T-helper 2 cell (primary cell): ENCODE measurements at regions not wholly inside any gene's neighbourhood (a gene's known extent, or its start where the extent isn't known, plus 50 kb on each side); places are given as distances from the start of the nearest gene placed in this dataset.

ENCODE experiments used
- DNase-seq, 5 experiments: peaks; one replicate each; pipeline versions ENCODE4 v3.0.0 to v3.0.0-alpha.2; 2012 to 2022

DNA sequence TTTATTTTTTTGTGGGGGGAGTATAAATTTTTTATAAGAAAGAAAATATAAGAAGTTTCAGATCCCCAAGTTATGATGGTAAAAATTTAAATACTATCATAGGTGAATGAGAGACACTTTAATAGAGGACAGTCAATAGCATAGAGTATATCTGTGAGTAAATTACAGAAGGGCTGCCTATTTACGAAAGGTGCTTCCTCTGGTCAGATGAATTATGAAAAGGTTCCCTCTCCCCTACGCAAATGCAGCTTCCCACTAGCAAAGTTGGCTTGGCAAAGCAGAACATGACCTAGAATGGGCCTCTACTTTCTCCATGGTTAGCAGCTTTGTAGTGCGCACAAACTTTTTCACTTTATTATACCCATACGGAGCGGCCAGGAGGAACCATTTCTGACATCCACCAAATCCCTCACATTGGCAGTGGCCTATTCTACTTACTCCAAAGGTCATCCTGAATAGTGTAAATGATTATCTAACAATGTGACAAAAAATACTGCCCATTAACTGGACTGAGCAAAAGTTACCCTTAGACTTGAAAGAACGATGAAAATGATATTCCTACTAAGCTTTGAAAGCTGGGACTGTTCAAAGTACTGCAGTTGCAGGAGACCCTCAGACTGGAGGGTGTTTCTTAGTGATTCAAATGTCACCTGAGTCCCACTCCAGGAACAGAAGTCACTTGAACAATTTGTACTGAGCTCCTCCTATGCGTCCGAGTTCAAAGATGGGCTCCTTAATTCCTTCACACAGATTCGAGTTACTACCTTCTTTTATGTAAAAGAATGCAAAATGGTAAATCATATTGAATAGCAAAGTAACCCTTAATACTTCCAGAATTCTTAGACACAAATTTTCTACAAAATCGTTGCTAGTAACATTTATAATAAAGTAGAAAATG, 148.5 kb downstream of the NOL4 start:
- DNase-seq = no peak

DNA sequence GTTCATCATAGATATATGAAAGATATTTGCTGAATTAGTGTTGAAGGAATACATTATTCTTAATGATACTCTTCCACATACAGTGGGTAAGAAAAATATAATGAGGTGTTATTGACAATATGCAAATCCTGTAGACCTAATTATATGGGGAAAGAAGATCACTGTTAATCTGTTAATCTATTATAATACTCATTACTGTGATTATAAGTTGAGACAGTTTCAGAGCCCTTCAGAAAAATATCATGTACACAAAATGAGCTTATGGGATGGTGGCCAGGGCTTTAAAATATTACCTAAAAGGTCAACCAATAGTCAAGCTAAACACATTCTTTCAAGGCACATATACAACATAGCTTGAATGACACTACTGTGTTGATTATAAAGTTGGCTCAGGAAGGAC, 163.5 kb downstream of the NOL4 start:
- DNase-seq = no peak

DNA sequence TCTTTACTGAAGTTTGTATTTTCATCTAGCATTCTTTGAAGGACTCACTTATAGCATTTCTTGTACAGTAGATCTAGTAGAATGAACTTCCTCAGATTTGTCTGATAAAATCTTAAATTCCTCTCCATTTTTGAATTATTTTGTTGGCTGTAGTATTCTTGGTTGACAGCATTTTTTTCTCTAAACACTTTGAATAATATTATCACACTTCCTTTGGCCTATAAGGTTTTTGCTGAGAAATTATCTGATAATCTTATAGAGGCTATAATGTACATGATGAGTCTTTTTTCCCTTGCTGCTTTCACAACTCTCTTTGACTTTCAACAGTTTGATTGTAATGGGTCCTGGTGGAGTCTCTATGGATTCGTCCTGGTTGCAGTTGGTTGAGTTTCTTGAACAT, 169.5 kb downstream of the NOL4 start:
- no peak for DNase-seq

DNA sequence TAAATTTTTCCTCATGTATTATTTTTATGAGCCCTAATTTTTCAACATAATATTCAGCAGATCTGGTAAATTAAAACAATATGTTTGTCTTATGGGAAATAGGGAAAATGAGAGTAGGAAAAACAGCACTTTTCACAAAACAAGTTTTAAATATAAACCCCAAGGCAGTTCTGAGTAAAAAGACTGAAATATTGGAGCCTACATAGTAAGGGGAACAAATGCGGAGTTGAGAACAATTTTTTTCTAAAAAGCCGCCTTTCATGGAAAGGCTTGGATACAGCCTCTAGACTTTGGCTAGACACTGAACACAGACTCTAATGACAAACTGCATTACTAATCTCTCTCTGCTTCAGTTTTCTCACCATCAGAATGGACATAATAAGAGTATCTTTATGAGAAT, 174.1 kb downstream of the NOL4 start:
- DNase-seq = no peak

DNA sequence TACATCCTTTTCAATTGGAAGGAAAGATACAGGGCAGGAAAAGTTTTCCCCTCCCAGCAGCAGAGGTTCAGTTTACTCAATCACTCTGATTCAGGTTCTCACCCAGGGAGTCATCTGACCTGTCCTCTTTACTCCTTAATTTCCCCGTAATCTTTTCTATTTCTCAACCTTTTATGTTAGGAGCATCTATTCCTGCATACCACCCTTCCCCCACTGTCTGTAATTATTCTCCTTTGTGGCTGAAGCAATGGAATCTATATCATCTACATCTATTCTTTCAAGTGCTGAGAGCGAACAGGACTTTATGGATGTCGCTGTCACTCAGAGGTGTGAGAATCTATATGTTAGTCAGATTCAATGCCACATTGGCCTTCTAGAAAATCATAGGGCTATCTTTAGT, 175.2 kb downstream of the NOL4 start:
- DNase-seq = no peak

DNA sequence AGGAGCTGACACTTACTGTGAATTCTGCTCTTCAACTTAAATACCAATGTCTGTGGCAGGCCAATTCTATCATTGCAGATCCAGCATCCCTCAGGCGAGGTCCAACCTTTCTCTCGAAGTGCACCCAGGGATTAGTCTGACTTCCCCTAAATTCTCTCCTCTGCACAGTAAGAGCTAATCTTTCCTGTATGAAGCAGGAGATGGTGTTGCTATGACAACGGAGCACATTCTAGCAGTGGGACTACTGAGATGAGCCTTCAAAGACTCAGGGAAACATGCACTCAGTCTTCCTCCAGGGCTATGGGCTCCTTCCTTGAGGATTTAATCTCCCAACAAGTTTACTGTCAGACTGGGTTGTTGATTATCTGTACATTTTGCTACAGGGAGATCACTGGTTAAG, 176.3 kb downstream of the NOL4 start:
- no peak for DNase-seq

DNA sequence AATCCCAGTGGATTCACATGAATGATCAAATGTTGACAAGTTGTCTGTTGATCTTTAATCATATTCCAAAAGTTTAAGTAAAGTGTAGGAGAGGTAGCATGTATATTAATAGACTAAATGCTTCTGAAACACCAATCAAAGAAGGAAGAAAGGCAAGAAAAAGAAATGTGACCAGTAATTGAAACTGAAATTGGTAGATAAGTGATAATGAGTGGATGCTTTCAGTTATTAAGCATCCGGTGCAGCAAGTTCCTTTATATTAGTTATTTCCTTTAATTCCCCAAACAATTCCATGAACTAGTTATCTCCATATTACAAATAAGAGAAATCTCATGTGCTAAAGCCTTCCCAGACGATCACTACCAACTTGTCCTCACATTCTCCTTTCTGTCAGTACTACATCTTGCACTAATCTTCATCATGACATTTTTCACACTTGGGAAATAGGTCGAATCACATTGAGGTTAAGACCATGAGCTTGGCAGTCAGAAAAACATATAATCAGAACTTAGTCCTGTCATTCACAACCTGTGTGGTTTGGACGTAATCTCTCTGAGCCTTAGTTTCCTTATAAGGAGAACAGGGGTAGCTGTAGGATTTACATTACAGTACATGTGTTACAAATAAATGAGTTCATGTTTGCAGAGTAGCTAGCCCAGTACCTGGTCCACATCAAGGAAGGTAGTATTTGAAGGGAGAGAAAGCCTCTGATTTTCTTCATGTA, 182.1 kb downstream of the NOL4 start:
- DNase-seq = no peak

DNA sequence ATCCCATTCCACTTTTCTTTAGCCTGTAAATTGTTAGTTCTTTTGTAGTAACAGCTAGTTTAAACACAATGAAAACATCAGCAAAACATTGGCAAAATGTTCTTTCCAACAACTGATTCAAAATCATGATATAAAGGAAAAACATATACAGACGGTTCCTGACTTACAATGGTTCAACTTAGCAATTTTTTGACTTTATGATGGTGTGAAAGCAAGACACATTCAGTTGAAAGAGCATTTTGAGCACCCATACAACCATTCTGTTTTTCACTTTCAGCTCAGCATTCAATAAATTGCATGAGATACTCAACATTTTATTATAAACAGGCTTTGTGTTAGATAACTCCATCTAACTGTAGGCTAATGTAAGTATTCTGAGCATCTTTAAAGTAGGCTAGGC, 185.1 kb downstream of the NOL4 start:
- DNase-seq = no peak

DNA sequence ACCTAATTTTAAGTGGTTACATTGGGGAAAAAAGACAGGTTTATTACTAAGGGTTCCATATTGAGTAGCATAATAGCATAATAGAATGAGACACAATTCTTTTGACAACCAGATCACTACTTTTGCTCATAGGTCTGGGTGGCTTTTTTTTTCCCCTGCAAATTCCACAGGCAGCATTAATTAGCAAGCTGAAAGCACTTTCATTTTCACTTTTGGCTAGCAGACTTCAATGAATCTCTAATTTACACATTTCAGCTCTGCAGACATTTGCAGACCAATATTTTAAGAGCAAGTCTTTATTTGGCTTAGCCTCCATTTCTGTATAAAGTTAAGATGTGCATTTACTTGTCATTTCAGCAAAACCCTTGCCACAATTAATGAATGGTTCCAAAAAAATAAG, 185.5 kb downstream of the NOL4 start:
- DNase-seq = peak in 1 of 5 experiments; percentile 7

DNA sequence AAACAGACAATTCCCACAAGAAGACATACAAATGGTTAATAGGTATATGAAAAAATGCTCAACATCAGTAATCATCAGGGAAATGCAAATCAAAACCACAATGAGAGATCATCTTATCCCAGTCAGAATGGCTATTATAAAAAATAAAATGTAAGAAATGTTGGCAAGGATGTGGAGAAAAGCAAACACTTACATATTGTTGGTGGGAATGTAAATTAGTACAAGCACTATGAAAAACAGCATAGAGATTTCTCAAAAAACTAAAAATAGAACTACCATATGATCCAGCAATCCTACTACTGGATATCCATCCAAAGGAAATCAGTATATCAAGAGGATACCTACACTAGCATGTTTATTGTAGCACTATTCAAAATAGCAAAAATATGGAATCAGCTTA, 186.6 kb downstream of the NOL4 start:
- no peak for DNase-seq

DNA sequence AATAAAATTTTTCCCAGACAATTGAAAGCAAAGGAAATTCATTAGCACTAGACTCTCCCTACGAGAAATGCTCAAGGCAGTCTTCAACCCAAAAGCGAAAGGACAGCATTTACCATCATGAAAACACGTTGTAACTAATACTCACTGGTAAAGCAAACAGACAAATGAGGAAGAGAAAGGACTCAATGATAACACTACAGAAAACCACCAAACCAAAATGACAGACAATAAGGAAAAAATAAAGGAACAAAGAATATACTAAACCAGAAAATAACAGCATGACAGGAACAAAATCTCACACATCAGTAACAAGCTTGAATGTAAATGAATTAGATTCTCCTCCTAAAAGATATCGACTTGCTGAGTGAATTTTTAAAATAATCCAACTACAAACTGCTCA, 190.7 kb downstream of the NOL4 start:
- DNase-seq = no peak

DNA sequence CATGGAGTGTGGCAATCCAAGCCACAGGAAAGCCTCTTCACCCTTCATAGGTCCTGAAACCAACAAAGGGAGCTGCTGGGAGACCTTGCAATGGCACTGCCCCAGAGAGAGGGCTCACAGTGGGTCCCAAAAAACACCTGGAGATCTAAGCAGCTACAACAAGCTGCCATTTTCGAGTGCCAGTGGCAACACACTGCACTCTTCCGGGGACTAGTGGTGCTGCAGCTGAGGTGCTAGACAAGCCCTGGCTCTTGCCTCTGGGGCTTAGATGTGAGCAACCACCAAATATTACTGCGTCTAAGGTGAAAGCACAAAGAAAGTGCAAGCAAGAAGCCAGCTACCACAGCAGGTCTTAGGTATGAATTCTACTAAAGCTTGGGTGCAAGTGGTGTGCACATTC, 192.9 kb downstream of the NOL4 start:
- DNase-seq = no peak

DNA sequence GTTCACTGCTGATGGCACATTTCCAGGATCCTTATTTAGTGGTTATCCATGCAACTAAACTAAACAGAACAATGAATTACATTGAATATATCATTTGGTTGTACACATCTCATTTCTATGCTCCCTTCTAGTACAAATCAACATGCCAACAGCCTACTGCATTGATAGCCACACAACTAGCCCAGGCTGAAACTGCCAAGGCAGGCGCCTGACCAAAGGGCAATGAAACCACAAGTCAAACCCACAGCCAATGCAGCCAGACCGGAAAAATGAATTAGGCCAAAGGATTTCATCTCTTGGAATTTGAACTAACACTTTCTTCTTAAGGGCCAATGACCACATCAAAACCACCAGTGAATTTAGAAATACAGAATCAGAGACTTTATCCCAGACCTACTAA, 196.4 kb downstream of the NOL4 start:
- DNase-seq = no peak

DNA sequence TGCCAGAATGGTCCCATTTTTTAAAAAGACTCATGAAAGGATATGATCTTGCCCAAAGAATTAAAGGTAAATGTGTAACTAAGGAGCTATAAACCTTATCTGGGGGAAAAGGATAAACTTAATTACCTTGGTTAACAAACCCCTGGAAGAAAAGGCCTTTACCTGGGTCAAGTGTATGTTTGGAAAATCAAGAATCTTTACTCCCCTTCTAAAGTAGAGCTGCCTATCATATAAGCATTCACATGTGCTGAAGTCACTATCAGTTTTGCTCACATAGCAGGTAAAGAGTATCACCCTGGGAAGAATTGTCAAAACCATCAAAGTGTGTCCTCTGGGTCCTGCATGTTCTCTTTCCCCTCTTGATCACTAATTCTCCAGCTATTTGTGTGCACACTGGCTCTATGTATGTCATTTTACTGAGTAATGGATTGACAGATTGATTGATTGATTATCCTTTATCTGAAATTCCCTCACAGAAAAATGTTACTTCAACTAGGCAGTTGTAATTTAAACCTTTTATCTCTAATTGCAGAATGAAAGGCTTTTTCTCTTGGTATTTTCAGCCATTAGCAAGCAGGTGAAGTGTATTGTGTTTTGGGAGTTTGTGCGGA, 199.4 kb downstream of the NOL4 start:
- DNase-seq = no peak

DNA sequence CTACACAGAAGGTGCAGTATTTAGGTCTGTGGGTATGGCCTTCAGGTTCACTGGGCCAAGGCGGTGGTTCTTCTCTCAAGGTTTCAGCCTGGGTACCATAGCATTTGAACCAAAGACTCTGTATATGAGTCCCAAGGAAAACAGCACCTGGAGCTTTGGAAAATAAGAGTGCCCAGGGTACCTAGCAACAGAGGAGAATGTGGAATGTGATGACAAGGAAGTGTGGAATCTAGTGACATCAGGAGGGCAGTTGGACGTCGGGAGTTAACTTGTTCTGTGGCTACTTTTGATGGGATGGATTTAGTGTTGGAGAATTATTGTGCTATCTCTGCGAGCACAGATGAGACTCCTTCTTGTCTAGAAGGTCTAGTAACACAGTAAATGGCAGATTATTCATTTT, 201.2 kb downstream of the NOL4 start:
- DNase-seq = no peak

DNA sequence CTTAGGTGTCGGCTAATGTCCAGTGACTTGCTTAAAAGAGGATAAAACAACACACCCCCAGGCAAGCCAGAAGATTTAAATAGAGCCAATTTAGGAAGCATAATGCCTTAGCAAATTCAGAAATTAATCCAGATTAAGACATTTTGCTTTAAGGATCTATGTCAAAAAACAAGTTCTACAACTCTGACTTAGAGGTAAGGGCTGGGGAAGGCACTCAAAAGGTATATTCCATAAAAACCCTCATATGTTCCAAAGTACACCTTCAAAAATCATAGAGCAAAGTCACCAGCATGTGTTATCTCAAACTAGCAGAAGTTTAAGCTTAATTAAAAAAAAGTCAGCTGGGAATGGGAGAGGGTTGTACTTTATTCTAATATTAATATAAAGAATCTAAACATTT, 206.4 kb downstream of the NOL4 start:
- DNase-seq = no peak

DNA sequence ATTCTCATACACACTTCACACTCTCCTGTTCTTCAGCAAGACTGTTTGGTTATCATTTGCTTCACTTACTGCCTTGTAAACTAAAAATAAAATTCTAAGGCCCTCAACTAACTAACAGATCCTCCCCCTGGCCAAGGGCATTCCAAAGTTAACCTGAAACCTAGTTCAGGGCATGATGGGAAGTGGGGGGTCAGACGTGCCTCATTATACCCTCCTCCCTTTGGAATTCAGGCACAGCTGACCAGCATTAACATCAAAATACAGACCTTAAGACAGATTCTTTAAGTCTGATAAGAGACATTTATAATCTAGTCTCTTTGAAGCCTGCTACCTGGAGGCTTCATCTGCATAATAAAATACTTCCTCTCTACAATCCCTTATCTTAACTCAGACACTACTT, 221.0 kb downstream of the NOL4 start:
- no peak for DNase-seq

DNA sequence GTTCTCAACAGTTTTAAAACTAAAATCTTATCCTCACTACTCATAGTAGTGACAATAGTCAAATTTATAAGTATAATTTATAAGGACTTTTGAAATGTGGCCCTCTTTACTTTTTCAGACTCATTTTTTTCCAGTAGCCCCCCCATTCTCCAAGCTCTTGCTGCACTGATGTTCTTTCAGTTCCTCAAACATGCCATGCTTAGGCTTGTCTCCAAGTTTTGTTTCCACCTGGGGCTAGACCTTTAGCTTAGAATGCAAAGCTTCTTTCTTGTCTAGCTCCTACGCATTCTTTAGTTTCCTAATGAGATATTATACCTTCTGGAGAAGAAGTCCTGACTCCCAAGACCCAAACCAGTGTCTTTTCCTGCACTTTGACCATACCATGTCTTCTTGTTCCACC, 222.6 kb downstream of the NOL4 start:
- DNase-seq = no peak

DNA sequence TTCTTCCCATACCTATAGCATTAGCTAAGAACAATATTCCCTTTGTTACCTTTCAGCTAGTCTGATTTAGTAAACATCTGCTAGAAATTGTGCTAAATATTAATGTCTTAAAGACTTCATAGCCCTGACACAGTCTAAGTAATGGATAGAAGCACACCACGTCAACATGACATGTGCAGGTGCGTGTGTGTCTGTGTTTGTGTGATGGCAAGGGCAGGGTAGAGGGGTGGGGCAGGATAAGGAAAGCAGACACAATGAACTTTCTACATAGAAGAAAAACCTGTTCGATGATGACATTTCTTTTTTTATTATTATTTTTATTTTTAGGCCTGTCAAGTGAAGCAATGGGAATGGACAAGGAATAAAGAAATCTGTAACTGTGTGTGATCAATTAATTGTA, 223.3 kb downstream of the NOL4 start:
- DNase-seq = no peak

DNA sequence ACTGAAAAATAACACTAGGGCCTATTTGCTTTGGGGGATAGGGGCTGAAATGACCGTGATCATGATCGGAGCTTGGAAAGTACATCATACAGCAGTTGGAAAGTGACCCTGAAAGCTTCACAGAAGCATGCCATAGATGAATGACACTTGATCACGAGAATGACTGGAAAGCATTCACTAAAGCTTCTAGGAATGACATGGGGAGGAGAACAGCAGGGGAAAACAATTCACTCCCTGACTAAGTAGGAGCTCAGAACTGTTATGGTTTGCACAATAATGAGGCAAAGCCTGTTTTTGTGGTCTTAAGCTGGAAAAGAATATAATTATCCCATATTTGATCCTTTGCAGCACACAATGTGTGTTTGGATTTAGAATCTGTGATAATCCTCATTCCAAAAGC, 237.5 kb downstream of the NOL4 start:
- DNase-seq = no peak

DNA sequence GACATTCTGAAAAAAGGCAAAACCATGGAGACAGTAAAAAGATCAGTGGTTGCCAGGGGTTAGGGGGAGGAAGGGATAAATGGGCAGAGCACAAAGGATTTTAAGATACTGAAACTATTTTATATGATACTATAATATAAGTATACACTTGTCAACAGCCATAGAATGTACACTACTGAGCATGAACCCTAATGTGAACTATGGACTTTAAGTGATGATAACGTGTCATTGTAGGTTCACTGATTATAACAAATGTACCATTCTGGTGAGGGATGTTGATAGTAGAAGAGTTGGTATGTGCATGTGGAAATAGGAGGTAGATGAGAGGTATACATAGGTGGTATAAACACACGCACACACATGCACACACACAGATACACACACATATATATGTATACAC, 241.6 kb downstream of the NOL4 start:
- DNase-seq = no peak

DNA sequence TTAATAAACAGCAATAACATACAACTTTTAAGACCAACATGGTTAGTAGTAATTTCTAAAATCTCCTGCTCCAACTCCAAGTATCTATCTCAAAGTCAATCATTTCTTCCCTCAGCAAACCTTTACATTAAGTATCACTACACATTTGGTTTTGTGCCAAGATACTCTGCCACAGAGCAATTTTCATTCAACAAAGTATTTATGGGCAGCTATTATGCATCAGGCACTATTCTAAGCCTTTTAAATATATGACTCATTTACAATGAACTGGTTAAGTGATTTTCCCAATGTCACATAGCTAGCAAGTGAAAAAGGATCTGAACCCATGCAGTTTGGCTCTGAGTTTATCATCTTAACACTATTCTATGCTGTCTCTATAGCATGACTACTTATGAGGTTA, 264.3 kb downstream of the NOL4 start:
- DNase-seq = no peak

DNA sequence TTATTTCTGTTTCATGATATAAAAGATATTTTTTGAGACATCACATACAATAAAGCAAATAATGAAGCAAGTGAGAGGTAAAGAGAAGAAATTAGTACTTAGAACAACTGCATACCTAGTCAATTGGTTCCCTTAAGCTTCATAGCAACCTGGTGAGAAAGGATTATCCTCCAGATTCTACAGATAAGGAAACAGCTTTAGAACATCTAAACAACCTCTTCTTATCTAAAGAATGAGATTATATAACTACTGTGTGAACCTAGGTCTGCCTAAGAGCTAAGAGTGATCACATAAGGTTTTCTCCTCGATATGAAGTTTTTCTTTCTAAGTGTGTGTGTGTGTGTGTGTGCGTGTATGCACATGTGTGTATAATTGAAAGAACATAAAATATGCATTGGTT, 265.1 kb downstream of the NOL4 start:
- DNase-seq = no peak

DNA sequence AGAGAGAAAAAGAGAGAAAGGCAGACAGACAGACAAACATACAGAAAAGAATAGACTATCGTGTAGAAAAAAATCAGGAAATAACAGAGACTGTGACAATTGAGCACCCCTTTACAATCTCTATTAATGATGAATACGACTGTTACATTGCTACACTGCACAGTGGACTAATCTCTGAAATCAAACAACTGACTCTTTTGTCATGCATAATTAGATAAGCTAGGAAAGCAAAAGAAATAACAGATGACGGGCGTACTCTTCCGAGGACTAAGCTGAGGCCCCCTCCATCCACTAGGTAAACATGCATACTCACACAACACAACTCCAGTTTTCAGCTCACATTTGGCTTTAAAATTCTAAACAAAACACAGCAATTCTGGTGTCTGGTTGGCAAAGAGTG, 267.0 kb downstream of the NOL4 start:
- DNase-seq = no peak
